Keratinocyte (primary cell): ENCODE measurements at regions not wholly inside any gene's neighbourhood (a gene's known extent, or its start where the extent isn't known, plus 50 kb on each side); places are given as distances from the start of the nearest gene placed in this dataset.

Experiments used
- DNase-seq: peaks from one replicate; pipeline ENCODE4 v3.0.0-alpha.2; 2011; ENCODE audit warnings: low read depth, missing footprints, low spot score
- FAIRE-seq: peaks from 2 replicates; lab custom pipeline; 2011; peaks lifted over from hg19 to GRCh38; lab: Jason Lieb, UNC
- H2AFZ ChIP-seq: 2 replicates; pipeline ENCODE4 v1.6.0; 2012; ENCODE audit warnings: low read length, control low read depth, inconsistent platforms; ENCODE audit not compliant: control insufficient read depth
- H3K27ac ChIP-seq: 2 replicates; pipeline ENCODE4 v1.5.1; 2011; ENCODE audit warnings: low read length; ENCODE audit not compliant: control insufficient read depth, insufficient read depth
- H3K27me3 ChIP-seq: 3 replicates; pipeline ENCODE4 v1.6.0; 2011; ENCODE audit warnings: low read length; ENCODE audit not compliant: control insufficient read depth, insufficient read depth; ENCODE audit errors: extremely low read depth
- H3K36me3 ChIP-seq, 2 experiments: 2 replicates in 1 of 2; 3 replicates in 1 of 2; pipeline ENCODE4 v1.5.1; 2011; ENCODE audit warnings: low read length in 2 of 2, mild to moderate bottlenecking in 1 of 2; ENCODE audit not compliant: control insufficient read depth in 2 of 2, insufficient read depth in 2 of 2; ENCODE audit errors: extremely low read depth in 1 of 2
- H3K4me1 ChIP-seq: 3 replicates; pipeline ENCODE4 v1.5.1; 2011; ENCODE audit warnings: low read length; ENCODE audit not compliant: control insufficient read depth, insufficient read depth; ENCODE audit errors: extremely low read depth
- H3K4me2 ChIP-seq: 3 replicates; pipeline ENCODE4 v1.6.0; 2011; ENCODE audit warnings: low read depth, low read length; ENCODE audit not compliant: control insufficient read depth, insufficient read depth; ENCODE audit errors: extremely low read depth
- H3K4me3 ChIP-seq, 3 experiments: fragments of 200-600 bp in 1 of 3; sonication (generic) in 1 of 3; 2 replicates in 2 of 3; 3 replicates in 1 of 3; pipeline ENCODE4 v1.5.1; 2011 to 2016; ENCODE audit warnings: low read length in 3 of 3, mild to moderate bottlenecking in 3 of 3, control low read depth in 2 of 3, inconsistent platforms in 1 of 3, low read depth in 1 of 3, mixed read lengths in 1 of 3, mixed run types in 1 of 3, moderate library complexity in 1 of 3; ENCODE audit not compliant: control insufficient read depth in 2 of 3, insufficient read depth in 2 of 3; ENCODE audit errors: extremely low read depth in 1 of 3
- H3K79me2 ChIP-seq: 2 replicates; pipeline ENCODE4 v1.6.0; 2012; ENCODE audit warnings: low read length; ENCODE audit not compliant: control insufficient read depth, insufficient read depth
- H3K9ac ChIP-seq: 3 replicates; pipeline ENCODE4 v1.6.0; 2011; ENCODE audit warnings: low read length; ENCODE audit not compliant: control insufficient read depth, insufficient read depth; ENCODE audit errors: extremely low read depth
- H3K9me1 ChIP-seq: 3 replicates; pipeline ENCODE4 v1.6.0; 2011; ENCODE audit warnings: low read length; ENCODE audit not compliant: control insufficient read depth, insufficient read depth; ENCODE audit errors: extremely low read depth
- H3K9me3 ChIP-seq: 2 replicates; pipeline ENCODE4 v1.5.1; 2012; ENCODE audit warnings: low read depth, low read length; ENCODE audit not compliant: control insufficient read depth
- H4K20me1 ChIP-seq: 3 replicates; pipeline ENCODE4 v1.6.0; 2011; ENCODE audit warnings: low read length; ENCODE audit not compliant: control insufficient read depth, insufficient read depth; ENCODE audit errors: extremely low read depth
- EZH2 ChIP-seq: IDR thresholded peaks from one replicate; pipeline ENCODE4 v1.6.1; 2012; ENCODE audit warnings: inconsistent platforms, mild to moderate bottlenecking, low read length, moderate library complexity
- dilution Hi-C: fragments of 300-500 bp; cut with MboI; formaldehyde crosslinking; loops from one replicate; pipeline ENCODE4 v1.7.0; 2020; ENCODE audit warnings: low sequenced_read_pairs; ENCODE audit not compliant: extremely low pct_ligation_motif_present
- TF ChIP-seq, protein P1 (sequence below), 3 experiments: IDR thresholded peaks in 1 of 3; conservative IDR thresholded peaks in 1 of 3; optimal IDR thresholded peaks in 1 of 3; 2 replicates in 2 of 3; 3 replicates in 1 of 3; pipeline versions ENCODE3 to v1.5.1; 2011; ENCODE audit warnings: low read length in 3 of 3, mild to moderate bottlenecking in 3 of 3, moderate library complexity in 2 of 3, control low read depth in 1 of 3, inconsistent platforms in 1 of 3; ENCODE audit not compliant: insufficient read depth in 2 of 3; ENCODE audit errors: extremely low read depth in 1 of 3

DNA sequence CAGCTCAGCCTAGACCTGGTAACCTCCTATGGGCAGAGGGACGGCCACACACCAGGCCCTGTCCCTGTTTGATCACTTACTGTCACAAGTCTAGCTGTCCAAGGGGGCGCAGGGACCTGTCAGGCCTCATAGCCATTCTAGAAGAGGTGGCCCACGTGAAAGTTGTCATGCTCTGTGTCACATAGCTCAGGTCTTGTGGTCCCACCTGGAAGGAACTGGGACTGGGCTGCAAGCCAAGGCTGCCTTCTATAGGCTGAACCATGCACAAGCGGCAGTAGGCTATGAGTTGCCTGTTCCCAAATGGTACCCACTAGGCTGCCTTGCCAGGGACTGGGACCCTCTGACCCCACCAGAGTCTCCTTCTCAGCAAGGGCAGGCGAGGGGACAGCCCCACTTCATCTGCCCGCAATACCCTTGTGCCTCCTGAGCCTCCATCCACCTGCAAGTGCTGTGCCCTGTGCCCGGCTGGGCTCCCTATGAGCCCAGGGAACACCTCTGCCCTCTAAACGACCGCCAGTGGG is 177.5 kb downstream of the ANAPC1 start:
- Histone ChIP-seq H3K36me3 (no peaks in the 10 kb centered on the region), H3K27ac (no peak overlapping the region), H3K9ac (no peak overlapping the region), H3K4me3 (no peak overlapping the region), H3K9me3 (no peaks in the 10 kb centered on the region), H3K4me2 (no peak overlapping the region), H3K9me1 (peaks cover 2% of the 10 kb centered on the region), H2AFZ (no peak overlapping the region), H3K27me3 (peaks cover 10% of the 10 kb centered on the region), H4K20me1 (no peaks in the 10 kb centered on the region), H3K79me2 (no peaks in the 10 kb centered on the region), H3K4me1 (peaks cover 35% of the 10 kb centered on the region)
- dilution Hi-C loops, result no loop called here
- TF ChIP-seq, protein P1, sequence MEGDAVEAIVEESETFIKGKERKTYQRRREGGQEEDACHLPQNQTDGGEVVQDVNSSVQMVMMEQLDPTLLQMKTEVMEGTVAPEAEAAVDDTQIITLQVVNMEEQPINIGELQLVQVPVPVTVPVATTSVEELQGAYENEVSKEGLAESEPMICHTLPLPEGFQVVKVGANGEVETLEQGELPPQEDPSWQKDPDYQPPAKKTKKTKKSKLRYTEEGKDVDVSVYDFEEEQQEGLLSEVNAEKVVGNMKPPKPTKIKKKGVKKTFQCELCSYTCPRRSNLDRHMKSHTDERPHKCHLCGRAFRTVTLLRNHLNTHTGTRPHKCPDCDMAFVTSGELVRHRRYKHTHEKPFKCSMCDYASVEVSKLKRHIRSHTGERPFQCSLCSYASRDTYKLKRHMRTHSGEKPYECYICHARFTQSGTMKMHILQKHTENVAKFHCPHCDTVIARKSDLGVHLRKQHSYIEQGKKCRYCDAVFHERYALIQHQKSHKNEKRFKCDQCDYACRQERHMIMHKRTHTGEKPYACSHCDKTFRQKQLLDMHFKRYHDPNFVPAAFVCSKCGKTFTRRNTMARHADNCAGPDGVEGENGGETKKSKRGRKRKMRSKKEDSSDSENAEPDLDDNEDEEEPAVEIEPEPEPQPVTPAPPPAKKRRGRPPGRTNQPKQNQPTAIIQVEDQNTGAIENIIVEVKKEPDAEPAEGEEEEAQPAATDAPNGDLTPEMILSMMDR (optimal IDR thresholded peaks at IDR 0.05 in 1 of 3, IDR thresholded peaks at IDR 0.05 in 1 of 3, conservative IDR thresholded peaks at IDR 0.05 in 1 of 3; ENCODE audit: extremely low read depth in 1 of 3, insufficient read depth in 2 of 3, low read length in 3 of 3), result no peak
- no peak for TF ChIP-seq EZH2
- FAIRE-seq (no peak), DNase-seq (no peak)

DNA sequence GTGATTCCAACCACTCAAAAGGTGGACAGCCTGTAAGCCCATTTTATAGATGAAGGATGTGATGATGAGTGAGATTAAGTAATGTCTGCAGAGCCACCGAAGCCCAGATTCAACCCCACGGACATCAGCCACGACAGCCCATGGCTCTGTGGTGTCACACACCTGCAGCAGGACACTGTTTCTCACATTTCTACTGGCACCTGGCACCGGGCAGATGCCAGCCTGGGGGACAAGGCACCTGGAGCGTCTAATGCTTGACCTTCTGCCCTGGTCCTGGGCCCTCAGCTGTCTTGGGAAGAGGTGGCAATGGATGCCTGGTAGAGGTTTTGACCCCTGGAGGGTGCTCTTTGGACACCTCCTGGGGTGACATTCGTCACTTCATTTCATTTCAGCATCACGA is 176.3 kb downstream of the ANAPC1 start:
- Histone ChIP-seq H3K4me1 (peaks cover 24% of the 10 kb centered on the region), H3K9me3 (peaks cover 1% of the 10 kb centered on the region), H3K27me3 (peaks cover 10% of the 10 kb centered on the region), H3K27ac (no peak overlapping the region), H3K4me2 (no peak overlapping the region), H3K36me3 (no peaks in the 10 kb centered on the region), H4K20me1 (no peaks in the 10 kb centered on the region), H3K9ac (no peak overlapping the region), H3K79me2 (no peaks in the 10 kb centered on the region), H3K9me1 (peaks cover 2% of the 10 kb centered on the region), H2AFZ (no peak overlapping the region), H3K4me3 (no peak overlapping the region)
- dilution Hi-C loops, result no loop called here
- FAIRE-seq (no peak), DNase-seq (no peak)
- TF ChIP-seq, protein P1 (optimal IDR thresholded peaks at IDR 0.05 in 1 of 3, IDR thresholded peaks at IDR 0.05 in 1 of 3, conservative IDR thresholded peaks at IDR 0.05 in 1 of 3; ENCODE audit: extremely low read depth in 1 of 3, insufficient read depth in 2 of 3, low read length in 3 of 3), result no peak
- TF ChIP-seq EZH2, result no peak
